Sciatic nerve (tissue), 2 donors: ENCODE measurements at regions not wholly inside any gene's neighbourhood (a gene's known extent, or its start where the extent isn't known, plus 50 kb on each side); places are given as distances from the start of the nearest gene placed in this dataset.
A peak's percentile ranks its signal among the peaks of the same experiment; 100 is the strongest.
"Not testable (repeated sequence)": the region's sequence is repeated elsewhere in the genome, so short reads cannot be mapped to it uniquely, and the experiment has no call there.

ENCODE experiments used
- ATAC-seq: fragments of 200-7000 bp; cut with Tn5 transposase; one replicate; pipeline ENCODE4 v1.9.1; 2020; ENCODE audit warnings: mild to moderate bottlenecking, moderate library complexity
- DNase-seq: peaks from one replicate; pipeline ENCODE4 v3.0.0-alpha.2; 2020; ENCODE audit warnings: low spot score
- intact Hi-C: fragments of 100-400 bp; cut with DNase I; formaldehyde crosslinking; loops from one replicate; pipeline ENCODE4 v1.14.2; 2022
- donor health status: DM: no; HTN: no; CAD: no.
- donor health status: DM: no; HTN: no; CAD: no.

GRCh38 chr4:134145369-134145768 lies 56.2 kb downstream of the PABPC4L start:
- intact Hi-C loops = no loop called here
- ATAC-seq (no peak), DNase-seq (no peak)

- no peak for DNase-seq
- intact Hi-C loops = no loop called here
These were observed 57.3 kb downstream of the PABPC4L start for GRCh38 chr4:134144337-134144736.

DNA sequence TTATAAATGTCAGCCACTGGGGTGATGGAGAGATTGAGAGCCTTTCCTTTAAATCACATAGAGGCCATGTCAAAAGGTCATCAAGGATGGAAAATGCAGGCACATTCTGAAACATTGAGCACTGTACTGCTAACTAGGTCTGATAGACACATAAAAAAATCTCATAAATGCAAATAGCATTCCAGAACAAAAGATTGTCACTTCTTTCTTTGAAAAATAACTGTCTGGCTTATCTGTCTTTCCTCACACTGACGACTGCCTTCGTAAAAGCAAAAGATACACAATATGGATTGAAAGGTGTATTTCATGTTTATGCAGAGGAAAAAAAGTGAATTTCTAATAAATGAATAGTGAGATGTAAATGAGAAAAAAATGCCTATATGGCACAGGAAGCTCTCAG lies 59.9 kb downstream of the PABPC4L start:
- DNase-seq = no peak
- intact Hi-C loops = no loop called here
- no peak for ATAC-seq

More at GRCh38 chr4:134144337-134144736, 57.3 kb downstream of the PABPC4L start:
- ATAC-seq = no peak

DNA sequence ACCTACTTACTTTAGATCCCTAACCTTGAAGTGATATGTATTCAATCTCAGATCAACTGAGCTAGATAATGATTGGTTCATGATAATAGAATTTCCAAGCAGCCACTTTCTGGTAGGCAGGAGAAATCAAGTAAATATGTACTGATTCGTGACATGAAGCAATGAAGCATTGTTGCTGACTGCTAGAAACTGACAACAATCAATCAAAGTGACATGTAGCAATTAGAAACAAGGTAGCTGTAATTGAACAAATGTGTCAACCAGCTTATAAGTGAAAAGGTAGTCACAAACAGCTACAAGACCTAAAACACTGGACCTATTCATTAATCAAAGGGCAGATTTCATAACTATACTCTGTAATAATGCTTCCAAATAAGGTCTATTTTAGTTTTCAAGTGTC lies 62.4 kb downstream of the PABPC4L start:
- no peak for DNase-seq
- intact Hi-C loops = no loop called here
- no peak for ATAC-seq

- ATAC-seq (no peak), DNase-seq (no peak)
- intact Hi-C loops = no loop called here
These were observed 69.4 kb downstream of the PABPC4L start for GRCh38 chr4:134132086-134132783.

DNA sequence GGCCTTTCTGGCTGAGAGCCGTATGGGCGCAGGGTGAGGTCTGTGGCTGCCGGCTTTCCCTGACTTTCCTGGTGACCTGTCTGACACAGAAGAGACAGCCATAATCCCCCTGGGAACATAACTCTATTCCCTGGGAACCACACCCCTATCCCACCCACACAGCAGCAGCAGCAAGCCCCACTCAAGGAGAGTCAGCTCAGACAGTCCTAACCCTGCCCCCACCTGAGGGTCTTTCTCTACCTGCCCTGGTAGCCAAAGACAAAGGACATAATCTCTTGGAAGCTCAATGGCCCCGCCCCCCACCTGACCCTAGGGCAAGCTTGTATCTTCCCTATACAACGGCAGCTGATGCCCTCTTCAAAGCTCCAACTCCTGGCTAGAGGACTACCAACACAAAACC lies 74.6 kb downstream of the PABPC4L start:
- DNase-seq = no peak
- ATAC-seq = no peak
- intact Hi-C loops = no loop called here

- intact Hi-C loops = no loop called here
These were observed 75.5 kb downstream of the PABPC4L start for GRCh38 chr4:134126000-134126560.

DNA sequence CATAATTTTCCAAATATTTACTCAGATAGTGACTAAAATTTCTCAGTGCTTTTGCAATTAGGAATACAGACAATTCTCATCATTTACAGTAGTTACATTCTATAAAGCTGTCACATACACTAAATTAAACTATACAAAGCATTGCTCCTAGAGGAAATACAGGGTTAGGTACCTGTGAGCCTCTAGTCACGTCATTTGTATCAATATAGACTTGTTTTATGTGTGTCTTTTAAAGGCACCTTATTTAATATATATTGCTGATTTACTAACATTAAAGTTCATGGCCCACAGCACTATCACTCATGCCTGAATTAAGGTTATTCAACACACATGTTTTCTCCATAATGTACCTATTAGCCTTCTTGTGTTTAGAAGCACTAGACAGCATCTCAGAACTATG lies 78.7 kb downstream of the PABPC4L start:
- DNase-seq (no peak), ATAC-seq (no peak)
- intact Hi-C loops = no loop called here

More at GRCh38 chr4:134126000-134126560, 75.5 kb downstream of the PABPC4L start:
- no peak for DNase-seq
- no peak for ATAC-seq

GRCh38 chr4:134117392-134118183 lies 84.0 kb downstream of the PABPC4L start:
- no peak for ATAC-seq
- intact Hi-C loops = no loop called here
- no peak for DNase-seq

- DNase-seq (no peak), ATAC-seq (no peak)
- intact Hi-C loops = no loop called here
These were observed 111.7 kb downstream of the PABPC4L start for GRCh38 chr4:134089885-134090284.

- ATAC-seq = no peak
- intact Hi-C loops = no loop called here
- DNase-seq = no peak
These were observed 116.1 kb downstream of the PABPC4L start for GRCh38 chr4:134085496-134085895.

GRCh38 chr4:134079085-134079484 lies 122.5 kb downstream of the PABPC4L start:
- DNase-seq, ATAC-seq, intact Hi-C loops: not testable (repeated sequence)

DNA sequence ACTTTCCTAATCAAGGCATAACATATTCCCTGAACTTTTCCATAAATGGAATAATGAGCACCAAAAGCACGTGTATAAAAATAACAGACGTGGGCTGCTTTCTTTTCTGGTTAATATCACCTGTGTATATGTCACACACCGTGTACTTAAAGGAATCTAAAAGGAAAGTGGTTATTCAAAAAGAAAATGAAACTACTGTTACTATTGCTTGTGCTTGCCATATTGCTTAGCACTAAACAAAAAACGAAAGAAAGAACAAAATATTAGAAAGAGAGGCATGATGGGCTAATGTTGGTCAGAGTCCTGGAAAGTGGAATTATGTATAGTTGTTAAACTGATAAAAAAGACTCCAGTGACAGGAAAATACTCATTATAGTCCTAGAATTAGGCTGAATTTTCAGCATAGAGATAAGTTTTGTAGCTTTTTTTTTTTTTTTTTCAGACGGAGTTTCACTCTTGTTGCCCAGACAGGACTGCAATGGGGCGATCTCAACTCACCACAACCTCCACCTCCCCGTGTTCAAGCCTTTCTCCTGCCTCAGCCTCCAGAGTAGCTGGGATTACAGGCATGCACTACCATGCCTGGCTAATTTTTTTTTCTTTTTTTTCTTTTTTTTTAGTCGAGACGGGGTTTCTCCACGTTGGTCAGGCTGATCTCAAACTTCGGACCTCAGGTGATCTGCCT lies 123.2 kb downstream of the PABPC4L start:
- no peak for DNase-seq
- ATAC-seq = no peak
- intact Hi-C loops = no loop called here

GRCh38 chr4:134073711-134074110 lies 127.9 kb downstream of the PABPC4L start:
- ATAC-seq (no peak), DNase-seq (no peak)
- intact Hi-C loops = no loop called here

- DNase-seq (no peak), ATAC-seq (no peak)
- intact Hi-C loops = no loop called here
These were observed 129.5 kb downstream of the PABPC4L start for GRCh38 chr4:134072137-134072536.

GRCh38 chr4:134070174-134070573 lies 131.4 kb downstream of the PABPC4L start:
- ATAC-seq (peak; percentile 15), DNase-seq (no peak)
- intact Hi-C loops = no loop called here

DNA sequence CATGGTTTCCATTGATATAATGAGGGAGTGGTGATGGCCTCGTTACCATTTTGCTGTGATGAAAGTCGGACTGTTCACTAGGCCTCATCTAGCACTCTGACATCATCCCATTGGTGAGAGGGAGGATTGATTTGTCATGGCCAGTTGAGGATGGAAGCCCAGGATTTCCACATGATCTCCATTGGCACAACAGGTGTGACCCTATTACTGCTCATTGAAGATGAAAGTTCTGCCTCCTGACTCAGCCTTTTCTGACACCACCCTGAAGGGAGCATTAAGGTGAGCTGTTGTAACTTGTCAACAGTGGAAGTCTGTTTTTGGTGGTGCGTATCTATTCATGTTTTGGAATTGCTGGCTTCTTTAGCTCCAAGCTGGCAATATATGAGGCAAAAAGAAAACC lies 144.2 kb downstream of the PABPC4L start:
- DNase-seq (no peak), ATAC-seq (no peak)
- intact Hi-C loops = no loop called here

DNA sequence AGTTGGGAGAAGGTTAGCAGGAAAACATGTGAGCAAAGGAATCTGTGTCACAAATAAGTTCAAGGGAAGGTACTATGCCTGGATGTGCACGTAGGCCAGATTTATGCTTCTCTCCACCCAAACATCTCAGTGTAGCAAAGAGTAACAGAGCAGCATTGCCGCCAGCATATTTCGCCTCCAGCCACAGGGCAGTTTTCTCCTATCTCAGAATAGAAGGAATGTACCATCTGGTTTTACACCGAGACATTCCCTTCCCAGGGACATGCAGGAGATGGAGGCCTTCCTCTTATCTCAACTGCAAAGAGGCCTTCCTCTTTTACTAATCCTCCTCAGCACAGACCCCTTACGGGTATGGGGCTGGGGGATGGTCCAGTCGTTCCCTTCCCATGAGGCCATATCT lies 155.4 kb downstream of the PABPC4L start:
- DNase-seq, intact Hi-C loops, ATAC-seq: not testable (repeated sequence)

DNA sequence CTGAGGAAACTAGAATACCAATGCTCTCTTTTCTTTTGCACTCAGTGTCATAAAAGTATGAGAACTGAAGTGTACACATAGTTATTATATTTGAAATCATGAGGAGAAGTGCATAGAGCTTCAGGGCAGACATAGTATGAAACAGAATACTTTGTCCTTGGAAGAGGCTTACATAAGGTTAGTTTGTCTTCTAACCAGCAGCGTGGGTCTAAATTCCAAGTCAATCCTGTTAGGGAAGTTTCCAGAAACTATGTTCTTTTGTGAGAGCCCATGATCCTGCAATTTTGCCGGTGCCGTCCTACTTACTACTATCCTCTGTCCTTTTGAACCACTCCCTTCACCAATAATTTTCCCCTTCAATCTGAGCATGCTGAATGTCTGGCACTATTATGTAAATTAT lies 156.2 kb downstream of the PABPC4L start:
- DNase-seq (no peak), ATAC-seq (no peak)
- intact Hi-C loops = no loop called here

DNA sequence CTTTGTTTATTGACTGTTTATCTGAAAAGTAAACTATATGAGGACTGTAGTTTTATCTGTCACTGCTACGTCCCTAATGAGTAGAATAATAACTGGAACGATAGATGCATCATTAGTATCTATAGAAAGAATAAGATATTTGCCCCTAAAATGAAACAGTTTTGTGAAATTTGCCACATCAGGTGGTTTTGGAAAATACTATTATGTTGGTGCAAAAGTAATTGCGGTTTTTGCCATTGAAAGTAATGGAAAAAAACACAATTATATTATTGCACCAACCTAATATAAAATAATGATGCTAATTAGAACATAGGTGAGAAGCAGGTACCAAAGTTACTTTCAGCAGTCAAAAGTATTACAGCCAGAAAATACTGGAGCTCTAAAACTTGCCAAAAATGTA lies 158.3 kb downstream of the PABPC4L start:
- DNase-seq (no peak), ATAC-seq (no peak)
- intact Hi-C loops = no loop called here
